GM12878 (cell line): ENCODE measurements at regions not wholly inside any gene's neighbourhood (a gene's known extent, or its start where the extent isn't known, plus 50 kb on each side); places are given as distances from the start of the nearest gene placed in this dataset.

Experiments
- ATAC-seq: fragments of 200-7000 bp; cut with Tn5 transposase; 3 replicates; pipeline ENCODE4 v1.9.1; 2020; ENCODE audit warnings: mild to moderate bottlenecking, moderate library complexity
- BruUV-seq: library from RNA; stranded (reverse); fragments of 400-500 nt; replicated peaks from 2 replicates; lab custom pipeline; 2021; lab: Mats Ljungman, UMichigan
- CTCF ChIA-PET: fragments of 300-600 bp; sonication (Branson Sonifier 250); formaldehyde crosslinking; extraction: SDS; loops from one replicate; lab custom pipeline; 2021; ENCODE audit warnings: inconsistent platforms; lab: Yijun Ruan, JAX
- POLR2A ChIA-PET: fragments of 350-600 bp; formaldehyde crosslinking; extraction: SDS; loops from one replicate; lab custom pipeline; 2021; ENCODE audit warnings: inconsistent platforms; lab: Charles Lee
- RAD21 ChIA-PET: fragments of 300-600 bp; sonication (Branson Sonifier 250); formaldehyde crosslinking; loops from one replicate; lab custom pipeline; 2023; ENCODE audit warnings: antibody characterized with exemption; ENCODE audit not compliant: unreplicated experiment; lab: Charles Lee
- SMC1A ChIA-PET: fragments of 300-600 bp; sonication (Branson Sonifier 250); formaldehyde crosslinking; loops from one replicate; lab custom pipeline; 2023; ENCODE audit not compliant: unreplicated experiment, uncharacterized antibody; lab: Charles Lee
- DNase-seq: peaks from one replicate; pipeline ENCODE4 v3.0.0-alpha.2; 2011; ENCODE audit warnings: low read depth, low spot score
- FAIRE-seq: peaks from 3 replicates; lab custom pipeline; 2011; peaks lifted over from hg19 to GRCh38; lab: Jason Lieb, UNC
- H2AFZ ChIP-seq: 2 replicates; pipeline ENCODE4 v1.6.0; 2011; ENCODE audit warnings: low read depth, low read length, control low read depth; ENCODE audit not compliant: control insufficient read depth
- H3K27ac ChIP-seq: 2 replicates; pipeline ENCODE4 v1.5.1; 2011; ENCODE audit warnings: control low read depth; ENCODE audit not compliant: control insufficient read depth, insufficient read depth
- H3K27me3 ChIP-seq, 2 experiments: replicated peaks in 1 of 2; 2 replicates each; pipeline versions ENCODE4 v1.6.0 to v1.6.1; 2011; ENCODE audit warnings: low read length in 1 of 2; ENCODE audit not compliant: control insufficient read depth in 2 of 2, insufficient read depth in 2 of 2
- H3K36me3 ChIP-seq, 2 experiments: 2 replicates each; pipeline ENCODE4 v1.5.1; 2011; ENCODE audit warnings: low read length in 1 of 2; ENCODE audit not compliant: control insufficient read depth in 2 of 2, insufficient read depth in 2 of 2
- H3K4me1 ChIP-seq: 2 replicates; pipeline ENCODE4 v1.6.1; 2011; ENCODE audit warnings: mild to moderate bottlenecking, low read length, moderate library complexity, mixed read lengths; ENCODE audit not compliant: control insufficient read depth, insufficient read depth
- H3K4me2 ChIP-seq: 2 replicates; pipeline ENCODE4 v1.6.0; 2011; ENCODE audit warnings: control low read depth; ENCODE audit not compliant: control insufficient read depth, insufficient read depth
- H3K4me3 ChIP-seq: fragments of 200-600 bp; sonication (generic); 2 replicates; pipeline ENCODE4 v1.5.1; 2016
- H3K79me2 ChIP-seq: 2 replicates; pipeline ENCODE4 v1.6.0; 2011; ENCODE audit warnings: low read length; ENCODE audit not compliant: control insufficient read depth, insufficient read depth
- H3K9ac ChIP-seq: 2 replicates; pipeline ENCODE4 v1.8.0; 2011; ENCODE audit warnings: low read length, control low read depth, mixed read lengths; ENCODE audit not compliant: control insufficient read depth, insufficient read depth
- H3K9me3 ChIP-seq: replicated peaks from 3 replicates; pipeline ENCODE4 v1.5.1; 2011; ENCODE audit warnings: mild to moderate bottlenecking, low read length; ENCODE audit not compliant: control insufficient read depth, insufficient read depth
- H4K20me1 ChIP-seq: 2 replicates; pipeline ENCODE4 v1.6.0; 2011; ENCODE audit not compliant: control insufficient read depth, insufficient read depth
- CBX5 ChIP-seq: sonication (generic); IDR thresholded peaks from 2 replicates; pipeline ENCODE4 v1.6.1; 2016; ENCODE audit warnings: low read depth, moderate library complexity, mild to moderate bottlenecking, inconsistent platforms
- CEBPZ ChIP-seq: fragments of 150-350 bp; IDR thresholded peaks from 2 replicates; pipeline ENCODE4 v1.6.1; 2016; ENCODE audit warnings: low read depth, low read length
- CHD1 ChIP-seq: IDR thresholded peaks from 2 replicates; pipeline ENCODE4 v1.6.1; 2012; ENCODE audit warnings: low read depth, low read length, improper control_type of control experiment
- FOXK2 ChIP-seq: fragments of 450-650 bp; IDR thresholded peaks from 2 replicates; pipeline ENCODE4 v1.6.1; 2017; ENCODE audit warnings: mild to moderate bottlenecking, moderate library complexity
- IRF4 ChIP-seq: IDR thresholded peaks from 2 replicates; pipeline ENCODE4 v1.6.1; 2011; ENCODE audit warnings: low read depth, low read length
- JUND ChIP-seq: IDR thresholded peaks from 2 replicates; pipeline ENCODE4 v1.6.1; 2012; ENCODE audit warnings: low read depth, mild to moderate bottlenecking, low read length, improper control_type of control experiment, moderate library complexity
- MYB ChIP-seq: fragments of 150-350 bp; IDR thresholded peaks from 2 replicates; pipeline ENCODE4 v1.6.1; 2014; ENCODE audit warnings: mild to moderate bottlenecking, low read depth, low read length, borderline replicate concordance
- NFYA ChIP-seq: IDR thresholded peaks from 2 replicates; pipeline ENCODE4 v1.6.1; 2011; ENCODE audit warnings: low read depth, mild to moderate bottlenecking, low read length, improper control_type of control experiment, borderline replicate concordance
- PAX5 ChIP-seq: IDR thresholded peaks from 2 replicates; pipeline ENCODE4 v1.6.1; 2011; ENCODE audit warnings: low read depth, low read length, borderline replicate concordance
- TARDBP ChIP-seq: IDR thresholded peaks from 2 replicates; pipeline ENCODE4 v1.6.1; 2016; ENCODE audit warnings: borderline replicate concordance
- WGBS: methylation state at CpG from one replicate; pipeline ENCODE4 v1.1.6; 2016; ENCODE audit warnings: low lambda C conversion rate; ENCODE audit not compliant: insufficient replicate concordance, insufficient coverage; ENCODE audit errors: missing lambda C conversion rate; 5-methylcytosine and 5-hydroxymethylcytosine counted together
- in situ Hi-C: fragments of 300-500 bp; cut with MboI; formaldehyde crosslinking; loops from 9 replicates; pipeline ENCODE4 v1.14.3; 2018; ENCODE audit warnings: mixed read lengths
- intact Hi-C: fragments of 100-400 bp; cut with micrococcal nuclease; formaldehyde crosslinking; loops from one replicate; pipeline ENCODE4 v1.14.2; 2022; ENCODE audit not compliant: unreplicated experiment

- H3K4me2 ChIP-seq = no peak overlapping the region
- ATAC-seq (no peak), DNase-seq (no peak), FAIRE-seq (no peak)
- no peaks in the 10 kb centered on the region for H3K4me1 ChIP-seq
- H3K4me3 ChIP-seq = no peak overlapping the region
- H3K79me2 ChIP-seq = no peaks in the 10 kb centered on the region
- ChIA-PET POLR2A (no interaction called here), RAD21 (no interaction called here), CTCF (interaction anchor here (1.0 kb wide), 1 partner anchor 9 kb away, joined by 3 read pairs; no protein-coding TSS in a partner anchor), SMC1A (no interaction called here)
- H3K9ac ChIP-seq = no peak overlapping the region
- H3K36me3 ChIP-seq = no peaks in the 10 kb centered on the region
- no peaks in the 10 kb centered on the region for H3K9me3 ChIP-seq
- intact Hi-C loops (no loop called here), in situ Hi-C loops (no loop called here)
- no peaks in the 10 kb centered on the region for H4K20me1 ChIP-seq
- TF ChIP-seq TARDBP (no peak), PAX5 (no peak), NFYA (no peak), CHD1 (no peak), JUND (no peak), IRF4 (no peak), FOXK2 (no peak), CEBPZ (no peak), MYB (no peak), CBX5 (no peak)
- no peaks in the 10 kb centered on the region for H3K27me3 ChIP-seq
- no peak overlapping the region for H2AFZ ChIP-seq
- H3K27ac ChIP-seq = no peak overlapping the region
- no TSS peak for BruUV-seq
- WGBS = 0% methylated on average over 1 of the region's 1 CpG
These were observed 121.5 kb downstream of the CHRM3 start for GRCh38 chr1:239507826-239508225.
